GM06990 (cell line): ENCODE measurements at regions not wholly inside any gene's neighbourhood (a gene's known extent, or its start where the extent isn't known, plus 50 kb on each side); places are given as distances from the start of the nearest gene placed in this dataset.
A peak's percentile ranks its signal among the peaks of the same experiment; 100 is the strongest.

Experiments used
- DNase-seq: peaks from one replicate; pipeline ENCODE4 v3.0.0-alpha.2; 2011; ENCODE audit not compliant: insufficient read length; ENCODE audit errors: extremely low read depth
- H3K27me3 ChIP-seq: replicated peaks from 2 replicates; pipeline ENCODE4 v1.6.0; 2011; ENCODE audit warnings: low read length; ENCODE audit not compliant: control insufficient read depth, insufficient read depth
- H3K36me3 ChIP-seq: 2 replicates; pipeline ENCODE4 v1.5.1; 2011; ENCODE audit warnings: low read length; ENCODE audit not compliant: control insufficient read depth, insufficient read depth
- H3K4me3 ChIP-seq: replicated peaks from 2 replicates; pipeline ENCODE4 v1.5.1; 2011; ENCODE audit warnings: low read depth, mild to moderate bottlenecking, control low read depth, low read length
- TF ChIP-seq, protein P1 (sequence below): IDR thresholded peaks from 2 replicates; pipeline ENCODE4 v1.5.1; 2011; ENCODE audit warnings: low read length, control low read depth, mild to moderate bottlenecking, inconsistent platforms; ENCODE audit not compliant: insufficient read depth, poor library complexity, severe bottlenecking

DNA sequence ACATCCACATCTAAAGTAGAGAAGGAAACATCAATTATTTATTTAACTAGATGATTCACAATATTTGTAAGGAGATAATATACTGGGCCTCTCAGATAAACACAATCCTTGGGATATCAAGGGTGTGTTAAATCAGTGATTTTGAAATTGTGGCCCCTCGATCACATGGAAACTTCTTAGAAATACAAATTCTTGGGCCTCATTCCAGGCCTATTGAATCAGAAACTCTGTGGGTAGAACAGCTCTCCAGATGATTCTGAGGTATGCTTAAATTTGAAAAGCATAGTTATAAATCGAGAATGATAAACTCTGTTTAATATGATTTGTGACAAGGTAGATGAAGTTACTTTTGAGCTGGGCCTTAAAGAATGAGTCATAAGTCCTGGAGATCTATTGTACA lies 64.3 kb upstream of the GPR174 start:
- TF ChIP-seq, protein P1, sequence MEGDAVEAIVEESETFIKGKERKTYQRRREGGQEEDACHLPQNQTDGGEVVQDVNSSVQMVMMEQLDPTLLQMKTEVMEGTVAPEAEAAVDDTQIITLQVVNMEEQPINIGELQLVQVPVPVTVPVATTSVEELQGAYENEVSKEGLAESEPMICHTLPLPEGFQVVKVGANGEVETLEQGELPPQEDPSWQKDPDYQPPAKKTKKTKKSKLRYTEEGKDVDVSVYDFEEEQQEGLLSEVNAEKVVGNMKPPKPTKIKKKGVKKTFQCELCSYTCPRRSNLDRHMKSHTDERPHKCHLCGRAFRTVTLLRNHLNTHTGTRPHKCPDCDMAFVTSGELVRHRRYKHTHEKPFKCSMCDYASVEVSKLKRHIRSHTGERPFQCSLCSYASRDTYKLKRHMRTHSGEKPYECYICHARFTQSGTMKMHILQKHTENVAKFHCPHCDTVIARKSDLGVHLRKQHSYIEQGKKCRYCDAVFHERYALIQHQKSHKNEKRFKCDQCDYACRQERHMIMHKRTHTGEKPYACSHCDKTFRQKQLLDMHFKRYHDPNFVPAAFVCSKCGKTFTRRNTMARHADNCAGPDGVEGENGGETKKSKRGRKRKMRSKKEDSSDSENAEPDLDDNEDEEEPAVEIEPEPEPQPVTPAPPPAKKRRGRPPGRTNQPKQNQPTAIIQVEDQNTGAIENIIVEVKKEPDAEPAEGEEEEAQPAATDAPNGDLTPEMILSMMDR: no peak
- H3K36me3 ChIP-seq: no peaks in the 10 kb centered on the region
- H3K27me3 ChIP-seq: no peaks in the 10 kb centered on the region
- no peak overlapping the region for H3K4me3 ChIP-seq
- no peak for DNase-seq

DNA sequence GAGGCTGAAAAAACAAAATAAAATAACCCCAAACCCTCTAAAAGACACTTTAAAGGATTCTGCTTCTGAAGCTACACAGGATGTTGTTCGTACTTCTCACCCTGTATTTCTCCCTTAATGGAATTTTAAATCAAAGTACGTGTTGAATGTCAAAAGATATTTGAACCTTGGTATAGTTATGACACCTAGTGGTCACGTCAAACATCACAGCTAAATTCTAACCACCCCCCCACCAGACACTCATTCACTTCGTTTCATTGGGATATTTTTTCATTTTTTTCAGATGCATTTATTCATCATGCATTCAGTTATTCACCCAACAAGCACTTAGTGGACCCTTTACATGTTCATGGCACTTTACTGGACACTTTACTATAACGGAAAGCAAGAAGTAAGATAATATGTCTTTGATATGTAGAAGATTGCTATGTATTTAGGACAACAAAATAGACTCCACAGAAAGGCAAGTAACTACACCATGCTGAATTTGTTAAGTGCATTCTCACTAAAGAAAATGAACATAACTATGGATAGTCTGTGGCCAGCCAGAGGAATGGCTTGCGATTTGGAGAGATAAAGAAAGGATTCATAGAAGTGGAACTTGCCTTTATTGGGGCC lies 62.5 kb upstream of the GPR174 start:
- no peak overlapping the region for H3K4me3 ChIP-seq

DNA sequence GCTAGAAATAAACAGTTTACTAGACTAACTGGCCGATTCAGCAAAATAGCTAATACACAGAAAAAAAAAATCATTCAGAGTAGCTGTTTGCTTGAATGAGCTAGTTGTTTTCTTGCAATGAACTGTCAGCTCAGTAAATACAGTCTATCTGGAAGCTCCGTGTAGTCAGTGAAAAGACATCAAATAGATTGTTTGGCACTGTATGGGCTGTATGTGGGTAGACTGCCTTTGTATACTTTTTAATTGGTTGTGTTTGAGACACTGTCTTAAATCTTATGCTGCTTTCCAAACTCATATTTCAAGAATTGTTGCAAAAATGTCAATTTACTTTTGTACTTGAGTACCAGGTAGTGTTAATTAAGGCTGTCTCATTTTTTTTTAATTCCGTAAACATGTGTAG lies 61.6 kb upstream of the GPR174 start:
- DNase-seq: no peak
- H3K27me3 ChIP-seq: no peaks in the 10 kb centered on the region
- TF ChIP-seq, protein P1: no peak
- H3K36me3 ChIP-seq: no peaks in the 10 kb centered on the region
- no peak overlapping the region for H3K4me3 ChIP-seq

More for the DNA sequence above, 62.5 kb upstream of the GPR174 start:
- H3K36me3 ChIP-seq: no peaks in the 10 kb centered on the region
- TF ChIP-seq, protein P1: peak; percentile 57
- peak; percentile 21 for DNase-seq
- no peaks in the 10 kb centered on the region for H3K27me3 ChIP-seq

DNA sequence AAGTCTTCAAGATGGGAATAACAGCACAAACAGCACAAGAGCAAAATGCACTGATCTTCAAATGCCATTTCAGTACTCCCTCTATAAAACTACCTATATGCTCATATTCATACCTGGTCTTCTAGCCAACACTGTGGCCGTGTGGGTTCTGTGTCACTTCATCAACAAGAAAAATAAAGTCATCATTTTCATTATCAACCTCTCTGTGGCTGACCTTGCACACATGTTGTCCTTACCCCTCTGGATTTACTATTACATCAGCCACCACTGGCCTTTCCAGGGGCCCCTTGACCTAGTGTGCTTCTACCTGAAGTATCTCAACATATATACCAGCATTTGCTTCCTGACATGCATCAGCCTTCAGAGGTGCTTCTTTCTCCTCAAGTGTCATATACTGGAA lies 59.6 kb upstream of the GPR174 start:
- Histone ChIP-seq H3K4me3 (no peak overlapping the region), H3K27me3 (no peaks in the 10 kb centered on the region), H3K36me3 (no peaks in the 10 kb centered on the region)
- no peak for DNase-seq
- TF ChIP-seq, protein P1: no peak

DNA sequence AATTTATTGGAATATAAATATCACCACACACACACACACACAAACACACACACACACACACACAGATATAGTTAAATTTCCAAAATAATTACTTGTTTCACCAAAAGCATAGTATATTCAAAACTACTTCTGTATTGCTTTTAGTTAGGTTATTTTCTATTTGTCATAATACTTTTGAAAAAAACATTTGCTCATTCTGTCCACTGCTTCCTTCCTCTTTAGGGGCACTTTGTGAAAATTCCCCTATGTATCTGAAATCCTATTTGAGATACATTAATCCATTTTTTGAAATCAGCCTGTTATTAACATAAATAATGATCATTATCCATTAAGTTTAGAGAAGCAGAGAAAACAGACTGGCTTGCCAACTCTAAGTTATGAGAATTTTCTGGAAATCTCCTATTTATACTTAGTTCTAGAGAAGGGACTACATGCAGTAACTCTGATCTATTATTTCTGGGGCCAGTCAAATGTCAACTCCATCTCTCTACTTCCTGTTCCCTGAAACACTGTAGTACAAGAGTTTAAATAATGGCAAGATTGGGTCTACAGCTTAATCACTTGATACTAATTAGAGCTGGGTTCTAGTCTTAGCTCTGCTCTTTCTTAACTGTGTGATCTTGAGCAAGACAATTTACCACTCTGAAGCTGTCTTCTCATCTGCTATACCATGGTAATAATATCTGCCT lies 54.4 kb upstream of the GPR174 start:
- Histone ChIP-seq H3K36me3 (no peaks in the 10 kb centered on the region), H3K4me3 (no peak overlapping the region), H3K27me3 (no peaks in the 10 kb centered on the region)
- TF ChIP-seq, protein P1: no peak
- DNase-seq: no peak
